Heart right ventricle (tissue), 16 donors: ENCODE measurements at regions not wholly inside any gene's neighbourhood (a gene's known extent, or its start where the extent isn't known, plus 50 kb on each side); places are given as distances from the start of the nearest gene placed in this dataset.

Experiments
- ATAC-seq, 8 donors: fragments of 200-7000 bp; cut with Tn5 transposase; one replicate each; pipeline ENCODE4 v1.9.1; 2020; ENCODE audit warnings: mild to moderate bottlenecking in 8 of 8, moderate library complexity in 8 of 8, moderate number of reproducible peaks in 1 of 8
- DNase-seq, 2 donors: peaks; one replicate each; pipeline ENCODE4 v3.0.0-alpha.2; 2020
- H3K27ac ChIP-seq, 10 donors: fragments of 200-600 bp; sonication (generic) in 2 of 10; one replicate each; pipeline versions ENCODE4 v1.5.0 to v1.8.0; 2020 to 2022; ENCODE audit warnings: mild to moderate bottlenecking in 3 of 10
- H3K27me3 ChIP-seq, 7 donors: fragments of 200-600 bp; one replicate each; pipeline ENCODE4 v1.8.0; 2021 to 2022; ENCODE audit warnings: mild to moderate bottlenecking in 2 of 7
- H3K36me3 ChIP-seq, 9 donors: fragments of 200-600 bp; sonication (generic) in 1 of 9; one replicate each; pipeline versions ENCODE4 v1.5.0 to v1.8.0; 2020 to 2022; ENCODE audit warnings: mild to moderate bottlenecking in 2 of 9
- H3K4me1 ChIP-seq, 9 donors: fragments of 200-600 bp; sonication (generic) in 1 of 9; one replicate each; pipeline versions ENCODE4 v1.5.0 to v1.8.0; 2020 to 2022; ENCODE audit warnings: mild to moderate bottlenecking in 4 of 9
- H3K4me3 ChIP-seq, 10 donors: fragments of 200-600 bp; sonication (generic) in 2 of 10; one replicate each; pipeline versions ENCODE4 v1.5.0 to v1.8.0; 2020 to 2022; ENCODE audit warnings: mild to moderate bottlenecking in 7 of 10, moderate library complexity in 2 of 10
- H3K9me3 ChIP-seq, 11 donors: fragments of 200-600 bp in 10 of 11; sonication (generic) in 2 of 11; one replicate each; pipeline versions ENCODE4 v1.5.0 to v1.8.0; 2013 to 2022; ENCODE audit warnings: mild to moderate bottlenecking in 2 of 11, control low read depth in 1 of 11, moderate library complexity in 1 of 11
- CTCF ChIP-seq, 9 donors: fragments of 200-600 bp; sonication (generic) in 2 of 9; IDR thresholded peaks; one replicate each; pipeline versions ENCODE4 v1.5.0 to v1.8.0; 2021 to 2022; ENCODE audit warnings: antibody characterized with exemption in 9 of 9, mild to moderate bottlenecking in 5 of 9, moderate library complexity in 1 of 9
- WGBS, 2 donors: extraction: QIAGEN DNeasy Blood & Tissue Kit; methylation state at CpG; one replicate each; pipeline ENCODE4 v1.1.7; 2013; ENCODE audit warnings: inconsistent platforms in 1 of 2; 5-methylcytosine and 5-hydroxymethylcytosine counted together
- intact Hi-C, 10 donors: fragments of 100-400 bp; cut with DNase I; formaldehyde crosslinking; loops; one replicate each; pipeline versions ENCODE4 v1.11.1 to v1.14.2; 2022
- donor health status: Arrhythmogenic right ventricular cardiomyopathy.
- donor health status: ischemic (EF 13 %, LVEDD 7.1; RV severe dilation, severe dysfunction).
- donor health status: healthy with polysubstance abuse.
- donor health status: DM: no; HTN: yes; CAD: no.
- donor health status: DM: no; HTN: no; CAD: no.
- donor health status: ischemic (EF 25% LVEDD 6.9; RV normal size, moderate dysfunction).
- donor health status: ischemic (EF 25% LVEDD 5.7; RV mildly dilated, moderate dysfunction).
- donor health status: healthy.
- donor health status: DM: yes; HTN: yes; CAD: no.
- donor health status: Ischemic cardiomyopathy.
- donor health status: ischemic (EF 35%, LVEDD 5.7; RV mildly dilated, moderate dysfunction).
- donor health status: nonischemic (EF 11% LVEDD 7.7; RV severe dilation, severe dysfunction).
- donor health status: DM: yes; HTN: yes; CAD: no.
- donor health status: PGD.
- donor health status: ischemic (EF 29% LVEDD 5.4; RV normal size, mild dysfunction).
- donor health status: nonischemic (EF 23%, LVEDD 6.1; RV moderate dilation, normal function).

- ATAC-seq (no peak), DNase-seq (no peak)
- Histone ChIP-seq H3K27me3 (no peaks in the 10 kb centered on the region), H3K9me3 (no peaks in the 10 kb centered on the region), H3K4me3 (no peak overlapping the region), H3K27ac (no peak overlapping the region), H3K36me3 (no peaks in the 10 kb centered on the region), H3K4me1 (no peaks in the 10 kb centered on the region)
- no peak for TF ChIP-seq CTCF (IDR thresholded peaks at IDR 0.05)
- intact Hi-C loops, result no loop called here
- WGBS, 2 donors, result 91 to 94% methylated on average over 6 of the region's 6 CpGs
Measured at GRCh38 chr5:15070907-15071306, 199.3 kb upstream of the ANKH start.

GRCh38 chr5:15069407-15069905 lies 197.9 kb upstream of the ANKH start:
- Histone ChIP-seq H3K9me3 (no peaks in the 10 kb centered on the region), H3K4me3 (no peak overlapping the region), H3K27ac (no peak overlapping the region), H3K4me1 (peaks cover 0 to 3% (median 0%) of the 10 kb centered on the region in 9 donors), H3K36me3 (no peaks in the 10 kb centered on the region), H3K27me3 (no peaks in the 10 kb centered on the region)
- ATAC-seq (no peak), DNase-seq (no peak)
- intact Hi-C loops, result no loop called here
- 50 to 85% methylated on average over 1 of the region's 1 CpG for WGBS, 2 donors
- TF ChIP-seq CTCF (IDR thresholded peaks at IDR 0.05), result no peak

GRCh38 chr5:15065091-15065490 lies 193.5 kb upstream of the ANKH start:
- H3K27ac ChIP-seq, result no peak overlapping the region
- no peaks in the 10 kb centered on the region for H3K9me3 ChIP-seq
- no peak for DNase-seq
- TF ChIP-seq CTCF (IDR thresholded peaks at IDR 0.05), result no peak
- no peak overlapping the region for H3K4me3 ChIP-seq
- H3K36me3 ChIP-seq, result no peaks in the 10 kb centered on the region
- no peaks in the 10 kb centered on the region for H3K27me3 ChIP-seq
- 69 to 81% methylated on average over 2 of the region's 2 CpGs for WGBS, 2 donors
- ATAC-seq, result no peak
- peaks cover 0 to 3% (median 0%) of the 10 kb centered on the region in 9 donors for H3K4me1 ChIP-seq
- intact Hi-C loops, result no loop called here

GRCh38 chr5:15064396-15064795 lies 192.8 kb upstream of the ANKH start:
- H3K4me1 ChIP-seq, result peaks cover 0 to 3% (median 0%) of the 10 kb centered on the region in 9 donors
- no peaks in the 10 kb centered on the region for H3K9me3 ChIP-seq
- no peak for TF ChIP-seq CTCF (IDR thresholded peaks at IDR 0.05)
- no peak for DNase-seq
- no peak overlapping the region for H3K27ac ChIP-seq
- WGBS, 2 donors, result 48 to 68% methylated on average over 2 of the region's 2 CpGs
- H3K4me3 ChIP-seq, result no peak overlapping the region
- H3K27me3 ChIP-seq, result no peaks in the 10 kb centered on the region
- intact Hi-C loops, result no loop called here
- peak in 1 of 8 donors; percentile 61 for ATAC-seq
- H3K36me3 ChIP-seq, result no peaks in the 10 kb centered on the region
